ENCODE measurements at regions not wholly inside any gene's neighbourhood (a gene's known extent, or its start where the extent isn't known, plus 50 kb on each side); places are given as distances from the start of the nearest gene placed in this dataset.
"Not testable (repeated sequence)": the region's sequence is repeated elsewhere in the genome, so short reads cannot be mapped to it uniquely, and the experiment has no call there.

DNA sequence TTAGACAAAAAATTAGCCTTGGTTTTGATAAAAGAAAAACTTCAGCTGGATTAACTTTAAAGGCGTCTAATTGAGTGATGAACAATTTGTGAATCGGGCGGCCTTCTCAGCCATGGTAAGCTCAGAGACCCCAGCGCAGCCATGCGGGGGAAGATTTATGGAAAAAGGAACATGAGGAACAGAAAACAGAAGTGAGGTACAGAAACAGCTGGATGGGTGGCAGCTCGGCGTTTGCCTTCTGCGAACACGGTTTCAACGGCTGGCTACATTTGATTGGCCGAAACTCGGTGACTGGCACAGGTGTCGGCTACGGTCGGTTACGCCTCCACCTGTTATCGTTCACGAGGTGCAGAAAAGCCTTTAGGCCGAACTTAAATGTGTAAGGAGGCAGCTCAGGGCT is 401.4 kb upstream of the FAT1 start:
- no peak for DNase-seq (ENCODE audit: low spot score)

DNA sequence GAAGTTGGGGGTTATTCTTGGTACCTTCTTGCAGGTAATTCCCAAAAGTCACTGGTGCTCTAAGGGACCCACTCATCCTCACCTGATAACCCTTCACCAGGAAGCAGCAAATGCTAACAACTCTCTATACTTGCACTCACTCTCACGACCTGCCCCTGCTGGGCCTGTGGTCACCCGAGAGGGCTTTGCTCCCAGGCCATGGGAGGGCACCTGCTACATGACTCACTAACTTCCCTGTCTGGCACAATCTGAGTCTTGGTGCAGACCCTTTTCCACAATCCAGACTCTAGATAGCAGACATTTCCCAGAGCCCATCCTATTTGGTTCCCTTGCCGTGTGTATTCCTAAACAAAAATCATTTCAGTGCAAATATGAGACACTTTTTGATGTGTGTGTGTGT is 403.8 kb upstream of the FAT1 start:
- no peak for DNase-seq (ENCODE audit: low spot score)

DNA sequence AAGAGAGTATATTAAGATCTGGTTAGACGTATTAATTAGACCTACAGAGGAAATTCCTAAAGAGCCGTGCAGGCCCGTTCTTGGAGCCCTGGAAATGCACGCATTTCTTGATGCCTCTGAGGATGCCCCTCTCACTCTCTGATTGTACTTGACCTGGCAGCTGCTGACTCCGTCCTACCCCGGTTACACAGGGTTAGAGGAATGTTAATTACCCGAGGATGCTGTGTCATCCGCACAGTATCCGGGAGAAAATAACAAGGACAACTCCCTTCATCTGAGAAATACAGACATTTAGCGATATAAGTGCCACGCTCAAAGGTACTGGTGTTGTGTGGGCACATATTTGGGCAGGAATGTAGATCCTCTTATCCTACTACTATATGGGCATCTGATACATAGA is 404.6 kb upstream of the FAT1 start:
- no peak for DNase-seq (ENCODE audit: low spot score)

- DNase-seq (ENCODE audit: low spot score) = no peak
These were observed 405.3 kb upstream of the FAT1 start for GRCh38 chr4:187128976-187129375.

DNA sequence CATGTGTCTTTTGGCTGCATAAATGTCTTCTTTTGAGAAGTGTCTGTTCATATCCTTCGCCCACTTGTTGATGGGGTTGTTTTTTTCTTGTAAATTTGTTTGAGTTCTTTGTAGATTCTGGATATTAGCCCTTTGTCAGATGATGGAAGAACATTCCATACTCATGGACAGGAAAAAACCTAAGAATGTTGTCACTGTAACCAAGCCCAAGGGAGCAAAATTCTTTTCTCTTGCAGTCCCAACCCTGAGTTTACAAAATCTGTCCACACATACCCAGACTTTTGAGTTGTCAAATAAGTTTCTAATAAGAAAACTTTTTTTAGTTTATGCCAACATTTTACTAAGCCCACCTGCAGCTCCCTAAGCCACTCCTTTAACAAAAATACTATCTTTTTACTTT is 408.2 kb upstream of the FAT1 start:
- not testable (repeated sequence) for DNase-seq (ENCODE audit: low spot score)

DNA sequence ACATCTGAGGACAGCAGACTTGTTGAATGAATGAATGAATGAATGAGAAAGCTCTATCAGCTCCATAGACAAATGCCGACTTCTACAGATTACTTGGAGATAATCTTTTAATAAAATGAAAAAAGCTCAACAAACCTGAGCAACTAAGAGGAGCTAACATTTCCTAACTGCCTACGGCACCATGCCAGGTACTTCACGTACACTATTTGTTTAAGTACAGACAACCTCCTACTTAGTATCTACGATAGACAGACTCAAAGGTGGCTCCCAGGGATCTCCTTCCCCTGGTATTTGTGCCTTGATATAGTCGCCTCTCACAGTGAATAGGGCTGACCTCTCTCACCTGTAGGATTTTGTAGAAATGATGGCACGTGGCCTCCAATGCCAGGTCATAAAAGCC is 412.2 kb upstream of the FAT1 start:
- DNase-seq (ENCODE audit: low spot score) = no peak

- no peak for DNase-seq (ENCODE audit: low spot score)
These were observed 415.5 kb upstream of the FAT1 start for GRCh38 chr4:187139141-187139540.

DNA sequence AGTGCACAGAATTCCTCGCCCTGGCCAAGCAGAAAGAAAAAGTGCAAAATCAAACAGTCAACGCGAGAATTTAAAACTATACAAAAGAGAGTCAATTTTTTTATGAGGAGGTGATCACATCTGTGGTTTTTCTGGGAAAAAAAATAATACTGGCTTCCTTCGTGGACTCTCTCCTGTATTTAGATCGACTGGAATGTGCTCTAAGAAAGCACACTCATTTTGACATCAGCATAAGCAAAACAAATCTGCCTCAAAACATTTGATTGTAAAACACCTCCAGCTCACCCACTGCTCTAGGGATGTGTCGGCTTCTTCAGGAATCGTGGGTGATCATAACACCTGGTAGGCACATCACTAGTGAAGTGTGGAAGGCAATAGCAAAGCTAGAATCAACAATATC is 417.4 kb upstream of the FAT1 start:
- DNase-seq (ENCODE audit: low spot score) = no peak

DNA sequence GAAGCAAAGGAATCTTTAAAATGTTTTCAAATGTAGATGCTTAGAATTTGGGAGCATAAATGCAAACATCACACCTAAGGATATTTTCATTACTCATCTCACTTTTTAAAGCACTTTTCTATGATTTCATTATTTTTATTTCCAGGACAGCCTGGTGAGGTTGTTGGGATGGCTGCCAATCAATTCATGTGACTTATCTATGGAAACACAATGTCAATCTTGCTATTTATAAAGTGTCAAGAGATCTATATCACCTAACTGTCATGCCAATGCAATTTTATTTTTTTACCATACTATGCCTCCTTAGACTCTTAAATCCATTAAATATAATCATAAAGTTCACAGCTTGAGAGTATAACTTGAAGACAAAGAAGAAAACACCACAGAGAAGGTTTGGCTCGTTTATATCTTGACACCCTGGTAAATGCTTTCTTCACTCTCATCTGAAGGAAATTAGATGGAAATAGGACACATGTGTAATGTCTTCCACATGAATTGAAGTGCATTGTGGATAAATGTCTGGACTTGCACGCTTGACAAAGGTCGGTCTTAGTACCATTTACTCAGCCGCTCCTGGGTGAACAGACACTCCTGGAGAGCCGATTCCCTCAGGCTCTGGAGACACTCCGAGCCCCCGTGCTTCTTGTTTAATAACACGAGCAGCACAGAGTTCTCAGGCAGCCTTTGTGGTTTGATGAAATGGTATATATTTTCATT is 425.7 kb upstream of the FAT1 start:
- no peak for DNase-seq (ENCODE audit: low spot score)

DNA sequence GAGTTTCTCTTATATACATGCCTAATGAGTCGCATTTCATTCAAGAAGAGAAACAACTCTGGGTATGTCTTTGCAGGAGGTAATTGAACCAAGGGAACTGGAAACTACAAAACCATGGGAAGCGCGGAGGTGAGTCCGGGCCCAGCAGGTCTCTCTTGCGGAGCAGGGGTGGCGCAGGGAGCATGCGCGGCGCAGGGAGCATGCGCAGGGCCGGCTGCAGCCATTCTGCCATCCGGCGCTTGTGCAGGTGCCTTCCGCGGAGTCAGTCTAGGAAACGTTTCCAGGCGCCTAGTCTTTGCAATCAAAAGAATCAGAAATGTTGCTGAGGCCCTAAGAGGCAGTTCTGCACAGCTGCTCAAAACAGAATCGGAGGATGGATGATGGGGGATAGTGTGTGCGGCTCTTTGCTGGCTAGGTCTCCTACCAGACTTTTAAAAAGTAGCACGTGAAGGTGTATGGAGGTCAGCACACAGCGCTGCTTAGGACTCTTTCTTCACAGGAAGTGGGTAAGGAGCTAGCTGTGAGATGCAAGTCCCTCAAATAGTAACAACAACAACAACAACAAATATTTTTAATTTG is 433.8 kb upstream of the FAT1 start:
- DNase-seq (ENCODE audit: low spot score) = no peak

- no peak for DNase-seq (ENCODE audit: low spot score)
These were observed 434.3 kb upstream of the FAT1 start for GRCh38 chr4:187158003-187158402.

GRCh38 chr4:187160486-187160885 is 436.8 kb upstream of the FAT1 start:
- no peak for DNase-seq (ENCODE audit: low spot score)

DNA sequence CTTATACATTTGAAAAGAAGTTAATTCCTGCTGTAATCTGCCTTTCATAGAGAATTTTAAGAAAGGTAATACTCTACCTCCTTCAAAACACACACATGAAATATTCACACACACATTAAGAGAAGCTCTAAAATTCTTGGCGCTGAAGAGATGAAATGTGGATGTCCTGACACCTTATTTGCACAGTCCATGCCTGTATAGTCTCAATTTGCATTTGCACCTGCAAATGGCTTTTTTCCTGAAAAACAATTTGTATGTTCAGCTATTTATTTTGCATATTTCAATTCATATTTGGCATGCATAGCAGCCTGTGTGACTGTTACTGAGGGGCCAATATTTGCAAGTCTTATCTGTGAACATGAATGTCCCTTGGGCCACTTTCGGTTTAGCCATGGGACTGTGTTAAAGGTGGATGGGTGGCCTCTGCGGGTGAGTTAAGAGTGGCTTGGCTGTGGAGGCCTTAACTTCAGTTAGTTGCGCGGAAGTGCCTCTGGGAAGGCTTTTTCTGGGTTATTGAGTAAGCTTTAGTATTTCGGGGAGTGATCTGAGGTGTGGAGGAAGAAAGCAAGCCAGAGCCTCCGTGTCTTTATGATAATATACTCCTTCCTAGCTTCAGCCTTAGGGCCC is 443.3 kb upstream of the FAT1 start:
- no peak for DNase-seq (ENCODE audit: low spot score)

GRCh38 chr4:187171706-187172339 is 448.2 kb upstream of the FAT1 start:
- no peak for DNase-seq (ENCODE audit: low spot score)

- no peak for DNase-seq (ENCODE audit: low spot score)
These were observed 448.7 kb upstream of the FAT1 start for GRCh38 chr4:187172340-187172761.

GRCh38 chr4:187174749-187175148 is 451.1 kb upstream of the FAT1 start:
- DNase-seq (ENCODE audit: low spot score) = no peak

DNA sequence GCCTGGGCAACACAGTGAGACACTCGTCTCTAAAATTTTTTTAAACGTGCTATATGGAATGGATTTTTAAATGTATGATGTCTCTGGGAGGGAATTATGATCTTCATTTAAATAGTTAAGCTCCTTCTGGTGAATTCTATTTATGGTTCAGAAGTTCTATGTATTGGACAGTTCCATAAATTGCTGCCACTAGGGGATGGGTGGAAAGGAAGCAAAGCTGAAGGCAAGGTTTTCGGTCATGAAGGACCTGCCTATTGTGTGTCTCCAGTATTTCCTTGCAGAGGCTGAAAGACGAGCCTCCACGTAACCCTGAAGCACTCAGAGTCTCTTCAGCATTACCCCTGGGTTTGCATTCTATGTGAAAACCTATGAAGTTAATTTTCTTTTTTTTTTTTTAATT is 451.5 kb upstream of the FAT1 start:
- no peak for DNase-seq (ENCODE audit: low spot score)

- DNase-seq (ENCODE audit: low spot score) = no peak
These were observed 452.7 kb upstream of the FAT1 start for GRCh38 chr4:187176261-187176910.

- DNase-seq (ENCODE audit: low spot score) = no peak
These were observed 454.4 kb upstream of the FAT1 start for GRCh38 chr4:187178084-187178483.

- no peak for DNase-seq (ENCODE audit: low spot score)
These were observed 454.9 kb upstream of the FAT1 start for GRCh38 chr4:187178587-187178986.

DNA sequence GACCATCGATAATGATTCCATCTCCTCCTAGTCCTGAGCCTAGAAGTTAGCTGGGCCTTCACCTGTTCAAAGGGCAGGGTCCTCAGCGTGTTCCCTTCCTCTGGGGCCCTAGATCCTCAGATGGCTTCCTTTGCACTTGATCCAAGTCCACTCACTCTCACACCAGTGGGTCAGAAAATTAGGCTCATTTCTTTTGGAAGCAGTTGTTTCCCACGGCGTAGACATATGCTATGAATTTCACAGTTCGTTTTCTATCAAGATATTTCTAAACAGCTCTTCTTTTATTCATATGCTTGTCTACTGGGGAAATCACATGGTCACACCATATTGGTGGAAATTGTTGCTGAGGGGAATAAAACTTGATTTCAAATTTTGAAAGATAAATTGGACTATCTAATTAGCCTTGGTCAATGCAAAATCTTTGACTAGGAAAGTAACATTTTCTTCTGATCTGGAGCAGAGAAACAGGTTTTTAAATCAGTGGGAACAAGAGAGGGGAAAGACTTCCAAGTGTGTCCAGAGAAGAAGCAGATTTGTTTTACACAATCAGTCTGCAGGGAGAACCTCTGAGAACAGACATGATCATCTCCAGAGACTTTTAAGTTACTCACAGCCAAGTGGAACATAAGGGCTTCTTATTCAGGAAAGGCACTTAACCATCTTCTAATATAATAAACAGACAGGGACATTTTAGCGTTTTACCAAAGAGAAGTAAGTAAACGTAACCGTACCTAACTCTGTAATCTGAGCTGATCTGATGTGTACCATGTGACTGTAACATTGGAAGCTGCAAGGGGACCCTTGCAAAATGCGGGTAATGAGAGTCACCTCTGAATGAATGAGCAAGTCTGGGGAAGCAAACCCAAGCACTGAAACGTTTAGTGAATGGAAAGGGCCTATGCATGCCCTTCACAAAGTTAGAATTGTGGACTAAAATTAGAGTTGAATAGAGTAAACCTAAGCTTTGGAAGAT is 455.7 kb upstream of the FAT1 start:
- no peak for DNase-seq (ENCODE audit: low spot score)

All from CD4-positive, alpha-beta T cell treated with Interleukin-15 for 4 hours (primary cell).